Stimulated activated CD4-positive, alpha-beta T cell treated with anti-CD3 and anti-CD28 coated beads, Interleukin-2, amount 100 ng/mL, for 24 hours (primary cell): ENCODE measurements at regions not wholly inside any gene's neighbourhood (a gene's known extent, or its start where the extent isn't known, plus 50 kb on each side); places are given as distances from the start of the nearest gene placed in this dataset.

Experiments
- DNase-seq, 2 donors: peaks; one replicate each; pipeline ENCODE4 v3.0.0-alpha.2; 2020

- no peak for DNase-seq
These were observed 111.4 kb upstream of the MBNL1 start for GRCh38 chr3:152157337-152157736.

- DNase-seq, result no peak
These were observed 109.4 kb upstream of the MBNL1 start for GRCh38 chr3:152159328-152159727.

- DNase-seq, result no peak
These were observed 108.2 kb upstream of the MBNL1 start for GRCh38 chr3:152160350-152161011.

GRCh38 chr3:152172460-152172859 lies 96.3 kb upstream of the MBNL1 start:
- DNase-seq, result no peak

GRCh38 chr3:152173627-152174026 lies 95.1 kb upstream of the MBNL1 start:
- no peak for DNase-seq

- no peak for DNase-seq
These were observed 93.7 kb upstream of the MBNL1 start for GRCh38 chr3:152174876-152175527.

GRCh38 chr3:152175528-152175889 lies 93.2 kb upstream of the MBNL1 start:
- DNase-seq, result no peak

- no peak for DNase-seq
These were observed 92.5 kb upstream of the MBNL1 start for GRCh38 chr3:152176241-152176640.

- DNase-seq, result no peak
These were observed 91.7 kb upstream of the MBNL1 start for GRCh38 chr3:152176998-152177397.

- DNase-seq, result no peak
These were observed 91.0 kb upstream of the MBNL1 start for GRCh38 chr3:152177757-152178156.

- peak; percentile 49 to 60 for DNase-seq
These were observed 85.3 kb upstream of the MBNL1 start for GRCh38 chr3:152183473-152183872.

- no peak for DNase-seq
These were observed 83.6 kb upstream of the MBNL1 start for GRCh38 chr3:152184971-152185686.

- DNase-seq, result no peak
These were observed 82.7 kb upstream of the MBNL1 start for GRCh38 chr3:152185891-152186630.

- DNase-seq, result no peak
These were observed 78.0 kb upstream of the MBNL1 start for GRCh38 chr3:152190636-152191183.

GRCh38 chr3:152192050-152192449 lies 76.7 kb upstream of the MBNL1 start:
- DNase-seq, result no peak

GRCh38 chr3:152192936-152193672 lies 75.6 kb upstream of the MBNL1 start:
- DNase-seq, result no peak

GRCh38 chr3:152193673-152194267 lies 75.0 kb upstream of the MBNL1 start:
- DNase-seq, result no peak

GRCh38 chr3:152195206-152195605 lies 73.5 kb upstream of the MBNL1 start:
- no peak for DNase-seq

- no peak for DNase-seq
These were observed 71.9 kb upstream of the MBNL1 start for GRCh38 chr3:152196782-152197181.

- DNase-seq, result no peak
These were observed 71.3 kb upstream of the MBNL1 start for GRCh38 chr3:152197451-152197850.

- DNase-seq, result no peak
These were observed 70.8 kb upstream of the MBNL1 start for GRCh38 chr3:152197937-152198336.

- DNase-seq, result no peak
These were observed 70.1 kb upstream of the MBNL1 start for GRCh38 chr3:152198665-152199064.
